Stomach (tissue), 8 donors: ENCODE measurements at regions not wholly inside any gene's neighbourhood (a gene's known extent, or its start where the extent isn't known, plus 50 kb on each side); places are given as distances from the start of the nearest gene placed in this dataset.

ENCODE experiments used
- DNase-seq, 2 donors: peaks; one replicate each; pipeline versions ENCODE4 v3.0.0 to v3.0.0-alpha.2; 2013 to 2019
- H3K27ac ChIP-seq, 5 donors: fragments of 200-600 bp in 4 of 5; sonication (generic) in 4 of 5; one replicate each; pipeline ENCODE4 v1.5.1; 2013 to 2019; ENCODE audit warnings: mild to moderate bottlenecking in 1 of 5, moderate library complexity in 1 of 5
- H3K27me3 ChIP-seq, 3 donors: fragments of 200-600 bp; sonication (generic); one replicate each; pipeline ENCODE4 v1.5.1; 2017 to 2019; ENCODE audit warnings: mixed run types in 1 of 3
- H3K36me3 ChIP-seq, 4 donors: fragments of 200-600 bp; sonication (generic); 1 replicate in 3 of 4; 2 replicates in 1 of 4; pipeline ENCODE4 v1.5.1; 2016 to 2019
- H3K4me1 ChIP-seq, 4 donors: fragments of 200-600 bp; sonication (generic); one replicate each; pipeline ENCODE4 v1.5.1; 2016 to 2019
- H3K4me3 ChIP-seq, 4 donors: fragments of 200-600 bp; sonication (generic) in 3 of 4; one replicate each; pipeline ENCODE4 v1.5.1; 2016 to 2019; ENCODE audit warnings: mild to moderate bottlenecking in 1 of 4
- H3K9me3 ChIP-seq, 4 donors: fragments of 200-600 bp; sonication (generic); one replicate each; pipeline ENCODE4 v1.5.1; 2016 to 2019
- CTCF ChIP-seq, 7 experiments: fragments of 450-650 bp in 4 of 7; fragments of 200-600 bp in 3 of 7; sonication (generic) in 3 of 7; IDR thresholded peaks; one replicate each; pipeline ENCODE4 v1.5.1; 2016 to 2019; ENCODE audit warnings: antibody characterized with exemption in 7 of 7, control low read depth in 2 of 7, mild to moderate bottlenecking in 1 of 7
- EP300 ChIP-seq: sonication (generic); formaldehyde crosslinking; IDR thresholded peaks from one replicate; pipeline ENCODE4 v1.6.1; 2017; ENCODE audit warnings: antibody characterized with exemption
- POLR2A ChIP-seq, 4 donors: fragments of 450-650 bp; IDR thresholded peaks; one replicate each; pipeline ENCODE4 v1.6.1; 2016; ENCODE audit warnings: antibody characterized with exemption in 4 of 4, control low read depth in 2 of 4, mild to moderate bottlenecking in 1 of 4, moderate library complexity in 1 of 4
- POLR2AphosphoS5 ChIP-seq, 3 donors: sonication (generic); formaldehyde crosslinking; IDR thresholded peaks; one replicate each; pipeline ENCODE4 v1.6.1; 2016; ENCODE audit warnings: antibody characterized with exemption in 3 of 3
- WGBS, 5 donors: extraction: QIAGEN DNeasy Blood & Tissue Kit in 3 of 5; methylation state at CpG; one replicate each; pipeline versions ENCODE4 v1.1.5 to v1.1.7; 2013 to 2018; 5-methylcytosine and 5-hydroxymethylcytosine counted together
- intact Hi-C: fragments of 100-400 bp; cut with DNase I; formaldehyde crosslinking; loops from one replicate; pipeline ENCODE4 v1.15.1; 2023; ENCODE audit warnings: low total_unique reads
- donor health status: healthy with polysubstance abuse.
- donor health status: Bipolar disorder and iron deficiency.
- donor health status: healthy.

GRCh38 chr15:25236861-25237155, 202.0 kb downstream of the UBE3A start:
- Histone ChIP-seq H3K27ac (no peak overlapping the region), H3K36me3 (no peaks in the 10 kb centered on the region), H3K27me3 (no peaks in the 10 kb centered on the region), H3K9me3 (peaks cover 0 to 99% (median 72%) of the 10 kb centered on the region in 4 donors), H3K4me1 (no peaks in the 10 kb centered on the region), H3K4me3 (no peak overlapping the region)
- no peak for DNase-seq
- 77 to 88% (median 83%) methylated on average over 3 of the region's 3 CpGs for WGBS, 5 donors
- no peak for TF ChIP-seq POLR2AphosphoS5 (IDR thresholded peaks at IDR 0.05)
- TF ChIP-seq EP300 = no peak
- TF ChIP-seq CTCF (IDR thresholded peaks at IDR 0.05) = no peak
- no peak for TF ChIP-seq POLR2A (IDR thresholded peaks at IDR 0.05)
- intact Hi-C loops = no loop called here

GRCh38 chr15:25237291-25237978, 201.4 kb downstream of the UBE3A start:
- Histone ChIP-seq H3K4me3 (no peak overlapping the region), H3K9me3 (peaks cover 0 to 99% (median 71%) of the 10 kb centered on the region in 4 donors), H3K27ac (no peak overlapping the region), H3K4me1 (no peaks in the 10 kb centered on the region), H3K27me3 (no peaks in the 10 kb centered on the region), H3K36me3 (no peaks in the 10 kb centered on the region)
- no peak for DNase-seq
- intact Hi-C loops = no loop called here
- no peak for TF ChIP-seq EP300
- no peak for TF ChIP-seq POLR2A (IDR thresholded peaks at IDR 0.05)
- TF ChIP-seq CTCF (IDR thresholded peaks at IDR 0.05) = no peak
- no peak for TF ChIP-seq POLR2AphosphoS5 (IDR thresholded peaks at IDR 0.05)
- WGBS, 5 donors = 76 to 82% (median 79%) methylated on average over 3 to 14 of the region's 14 CpGs

- WGBS, 5 donors = 88 to 91% (median 89%) methylated on average over 11 of the region's 11 CpGs
- Histone ChIP-seq H3K9me3 (peaks cover 0 to 100% (median 71%) of the 10 kb centered on the region in 4 donors), H3K27ac (no peak overlapping the region), H3K4me3 (no peak overlapping the region), H3K36me3 (no peaks in the 10 kb centered on the region), H3K4me1 (no peaks in the 10 kb centered on the region), H3K27me3 (no peaks in the 10 kb centered on the region)
- intact Hi-C loops = no loop called here
- no peak for DNase-seq
- no peak for TF ChIP-seq CTCF (IDR thresholded peaks at IDR 0.05)
- no peak for TF ChIP-seq POLR2AphosphoS5 (IDR thresholded peaks at IDR 0.05)
- TF ChIP-seq EP300 = no peak
- TF ChIP-seq POLR2A (IDR thresholded peaks at IDR 0.05) = no peak
These were observed 200.7 kb downstream of the UBE3A start for GRCh38 chr15:25238126-25238525.

GRCh38 chr15:25238716-25239470, 199.9 kb downstream of the UBE3A start:
- TF ChIP-seq EP300 (no peak), CTCF (IDR thresholded peaks at IDR 0.05) (no peak), POLR2AphosphoS5 (IDR thresholded peaks at IDR 0.05) (no peak), POLR2A (IDR thresholded peaks at IDR 0.05) (no peak)
- Histone ChIP-seq H3K4me3 (no peak overlapping the region), H3K9me3 (peaks cover 0 to 100% (median 71%) of the 10 kb centered on the region in 4 donors), H3K36me3 (no peaks in the 10 kb centered on the region), H3K4me1 (no peaks in the 10 kb centered on the region), H3K27me3 (no peaks in the 10 kb centered on the region), H3K27ac (no peak overlapping the region)
- WGBS, 5 donors = 78 to 100% (median 82%) methylated on average over 1 to 8 of the region's 8 CpGs
- DNase-seq = no peak
- intact Hi-C loops = no loop called here
